MM.1S (cell line): ENCODE measurements at regions not wholly inside any gene's neighbourhood (a gene's known extent, or its start where the extent isn't known, plus 50 kb on each side); places are given as distances from the start of the nearest gene placed in this dataset.

Experiments
- DNase-seq: peaks from one replicate; pipeline ENCODE4 v3.0.0-alpha.2; 2015
- H2AFZ ChIP-seq: fragments of 300-600 bp; sonication (generic); 2 replicates; pipeline ENCODE4 v1.6.0; 2016; ENCODE audit warnings: antibody characterized with exemption, low read length
- H3F3A ChIP-seq: fragments of 300-600 bp; sonication (generic); 2 replicates; pipeline ENCODE4 v1.6.1; 2016; ENCODE audit warnings: mild to moderate bottlenecking, antibody characterized with exemption, low read length, moderate library complexity, mixed read lengths; ENCODE audit not compliant: insufficient read depth
- H3K27ac ChIP-seq: fragments of 300-600 bp; sonication (generic); 2 replicates; pipeline ENCODE4 v1.5.1; 2016; ENCODE audit warnings: mild to moderate bottlenecking, low read length
- H3K27me3 ChIP-seq: fragments of 300-600 bp; sonication (generic); replicated peaks from 2 replicates; pipeline ENCODE4 v1.6.0; 2016; ENCODE audit warnings: low read length; ENCODE audit not compliant: insufficient read depth
- H3K36me3 ChIP-seq: fragments of 300-600 bp; sonication (generic); replicated peaks from 2 replicates; pipeline ENCODE4 v1.6.1; 2016; ENCODE audit warnings: mild to moderate bottlenecking, low read length, mixed read lengths; ENCODE audit not compliant: insufficient read depth
- H3K4me1 ChIP-seq: fragments of 300-600 bp; sonication (generic); 2 replicates; pipeline ENCODE4 v1.6.1; 2016; ENCODE audit warnings: low read length, mixed read lengths
- H3K4me2 ChIP-seq: fragments of 300-600 bp; sonication (generic); 2 replicates; pipeline ENCODE4 v1.6.0; 2016; ENCODE audit warnings: low read depth, low read length
- H3K4me3 ChIP-seq: fragments of 300-600 bp; sonication (generic); 2 replicates; pipeline ENCODE4 v1.5.1; 2016; ENCODE audit warnings: low read length, mixed read lengths
- H3K79me2 ChIP-seq: fragments of 300-600 bp; sonication (generic); 2 replicates; pipeline ENCODE4 v1.6.1; 2016; ENCODE audit warnings: mixed run types, low read length, mixed read lengths
- H3K9ac ChIP-seq: fragments of 300-600 bp; sonication (generic); 2 replicates; pipeline ENCODE4 v1.6.1; 2016; ENCODE audit warnings: low read length, mixed read lengths
- H3K9me2 ChIP-seq: fragments of 300-600 bp; sonication (generic); replicated peaks from 2 replicates; pipeline ENCODE4 v1.6.1; 2016; ENCODE audit warnings: mild to moderate bottlenecking, low read length, mixed read lengths; ENCODE audit not compliant: insufficient read depth
- H3K9me3 ChIP-seq: fragments of 300-600 bp; sonication (generic); replicated peaks from 2 replicates; pipeline ENCODE4 v1.6.1; 2016; ENCODE audit warnings: mild to moderate bottlenecking, low read length, mixed read lengths; ENCODE audit not compliant: insufficient read depth
- H4K20me1 ChIP-seq: fragments of 300-600 bp; sonication (generic); 2 replicates; pipeline ENCODE4 v1.6.1; 2016; ENCODE audit warnings: mild to moderate bottlenecking, low read length, moderate library complexity, mixed read lengths; ENCODE audit not compliant: insufficient read depth
- CTCF ChIP-seq: fragments of 300-600 bp; sonication (generic); IDR thresholded peaks from 2 replicates; pipeline ENCODE4 v1.5.1; 2016; ENCODE audit warnings: antibody characterized with exemption, low read length, mixed read lengths
- EZH2 ChIP-seq: fragments of 300-600 bp; sonication (generic); optimal IDR thresholded peaks from 2 replicates; pipeline ENCODE3; 2017; ENCODE audit warnings: low read depth, mild to moderate bottlenecking, antibody characterized with exemption, low read length, mixed read lengths
- EZH2phosphoT487 ChIP-seq: fragments of 300-600 bp; sonication (generic); IDR thresholded peaks from 2 replicates; pipeline ENCODE4 v1.6.1; 2018; ENCODE audit warnings: antibody characterized with exemption, low read length

GRCh38 chrX:101993335-101993734 is 61.5 kb upstream of the ZMAT1 start:
- no peak overlapping the region for H3K4me2 ChIP-seq
- H3K9me2 ChIP-seq = no peaks in the 10 kb centered on the region
- no peak for TF ChIP-seq CTCF
- TF ChIP-seq EZH2phosphoT487 = no peak
- TF ChIP-seq EZH2 = no peak
- no peak overlapping the region for H3K27ac ChIP-seq
- H3K4me1 ChIP-seq = no peaks in the 10 kb centered on the region
- H3K4me3 ChIP-seq = no peak overlapping the region
- H3K9ac ChIP-seq = no peak overlapping the region
- no peaks in the 10 kb centered on the region for H4K20me1 ChIP-seq
- H3K36me3 ChIP-seq = no peaks in the 10 kb centered on the region
- H3K9me3 ChIP-seq = no peaks in the 10 kb centered on the region
- H3F3A ChIP-seq = no peaks in the 10 kb centered on the region
- no peaks in the 10 kb centered on the region for H3K79me2 ChIP-seq
- H3K27me3 ChIP-seq = no peaks in the 10 kb centered on the region
- DNase-seq = no peak
- H2AFZ ChIP-seq = no peak overlapping the region

- H3K27me3 ChIP-seq = no peaks in the 10 kb centered on the region
- DNase-seq = no peak
- H3K27ac ChIP-seq = no peak overlapping the region
- H3K36me3 ChIP-seq = no peaks in the 10 kb centered on the region
- H3F3A ChIP-seq = no peaks in the 10 kb centered on the region
- H3K79me2 ChIP-seq = no peaks in the 10 kb centered on the region
- no peaks in the 10 kb centered on the region for H3K9me3 ChIP-seq
- no peak overlapping the region for H3K4me3 ChIP-seq
- H2AFZ ChIP-seq = no peak overlapping the region
- H3K9ac ChIP-seq = no peak overlapping the region
- TF ChIP-seq CTCF = no peak
- no peak for TF ChIP-seq EZH2
- no peaks in the 10 kb centered on the region for H4K20me1 ChIP-seq
- H3K9me2 ChIP-seq = no peaks in the 10 kb centered on the region
- no peaks in the 10 kb centered on the region for H3K4me1 ChIP-seq
- no peak overlapping the region for H3K4me2 ChIP-seq
These were observed 54.8 kb upstream of the ZMAT1 start for GRCh38 chrX:101986586-101986985.
